AG04449 (cell line): ENCODE measurements at regions not wholly inside any gene's neighbourhood (a gene's known extent, or its start where the extent isn't known, plus 50 kb on each side); places are given as distances from the start of the nearest gene placed in this dataset.

Experiments
- CTCF ChIA-PET: fragments of 350-600 bp; formaldehyde crosslinking; extraction: SDS; loops from one replicate; lab custom pipeline; 2021; ENCODE audit warnings: antibody characterized with exemption; lab: Yijun Ruan, JAX
- POLR2A ChIA-PET: fragments of 400-600, 350-600 bp; formaldehyde crosslinking; extraction: SDS; loops from one replicate; lab custom pipeline; 2020; ENCODE audit warnings: antibody characterized with exemption, inconsistent platforms; lab: Yijun Ruan, JAX
- DNase-seq: peaks from one replicate; pipeline ENCODE4 v3.0.0-alpha.2; 2010; ENCODE audit warnings: low read depth, low spot score
- H3K4me3 ChIP-seq: 2 replicates; pipeline ENCODE4 v1.5.1; 2011; ENCODE audit warnings: low read depth, mild to moderate bottlenecking, control low read depth, low read length
- TF ChIP-seq, protein P1 (sequence below): IDR thresholded peaks from one replicate; pipeline ENCODE4 v1.5.1; 2011; ENCODE audit warnings: mild to moderate bottlenecking, moderate library complexity, low read length, control low read depth, inconsistent platforms; ENCODE audit not compliant: insufficient read depth; ENCODE audit errors: missing control alignments

DNA sequence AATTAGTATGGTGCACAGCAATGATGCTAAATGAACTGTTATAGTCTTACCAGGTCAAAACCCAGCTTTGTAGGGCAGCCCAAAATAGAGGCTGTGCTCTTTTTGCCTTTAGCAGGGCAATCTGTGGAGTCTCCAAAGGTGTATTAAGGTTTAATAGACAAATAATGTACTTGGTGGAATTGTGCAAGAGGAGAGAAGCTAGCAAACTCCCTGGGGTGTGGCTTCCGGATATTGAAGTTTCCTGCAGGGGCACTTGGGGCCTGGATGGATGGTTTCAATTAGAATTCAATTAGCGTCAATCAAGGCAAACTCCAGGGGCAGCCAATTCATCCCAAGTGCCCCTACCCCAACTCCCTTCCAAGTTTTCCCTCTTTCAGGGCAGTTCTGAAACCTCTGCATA lies 285.8 kb downstream of the UTP18 start:
- POLR2A ChIA-PET, result no interaction called here
- H3K4me3 ChIP-seq, result no peak overlapping the region
- TF ChIP-seq, protein P1, sequence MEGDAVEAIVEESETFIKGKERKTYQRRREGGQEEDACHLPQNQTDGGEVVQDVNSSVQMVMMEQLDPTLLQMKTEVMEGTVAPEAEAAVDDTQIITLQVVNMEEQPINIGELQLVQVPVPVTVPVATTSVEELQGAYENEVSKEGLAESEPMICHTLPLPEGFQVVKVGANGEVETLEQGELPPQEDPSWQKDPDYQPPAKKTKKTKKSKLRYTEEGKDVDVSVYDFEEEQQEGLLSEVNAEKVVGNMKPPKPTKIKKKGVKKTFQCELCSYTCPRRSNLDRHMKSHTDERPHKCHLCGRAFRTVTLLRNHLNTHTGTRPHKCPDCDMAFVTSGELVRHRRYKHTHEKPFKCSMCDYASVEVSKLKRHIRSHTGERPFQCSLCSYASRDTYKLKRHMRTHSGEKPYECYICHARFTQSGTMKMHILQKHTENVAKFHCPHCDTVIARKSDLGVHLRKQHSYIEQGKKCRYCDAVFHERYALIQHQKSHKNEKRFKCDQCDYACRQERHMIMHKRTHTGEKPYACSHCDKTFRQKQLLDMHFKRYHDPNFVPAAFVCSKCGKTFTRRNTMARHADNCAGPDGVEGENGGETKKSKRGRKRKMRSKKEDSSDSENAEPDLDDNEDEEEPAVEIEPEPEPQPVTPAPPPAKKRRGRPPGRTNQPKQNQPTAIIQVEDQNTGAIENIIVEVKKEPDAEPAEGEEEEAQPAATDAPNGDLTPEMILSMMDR, result no peak
- CTCF ChIA-PET, result no interaction called here
- DNase-seq, result no peak

DNA sequence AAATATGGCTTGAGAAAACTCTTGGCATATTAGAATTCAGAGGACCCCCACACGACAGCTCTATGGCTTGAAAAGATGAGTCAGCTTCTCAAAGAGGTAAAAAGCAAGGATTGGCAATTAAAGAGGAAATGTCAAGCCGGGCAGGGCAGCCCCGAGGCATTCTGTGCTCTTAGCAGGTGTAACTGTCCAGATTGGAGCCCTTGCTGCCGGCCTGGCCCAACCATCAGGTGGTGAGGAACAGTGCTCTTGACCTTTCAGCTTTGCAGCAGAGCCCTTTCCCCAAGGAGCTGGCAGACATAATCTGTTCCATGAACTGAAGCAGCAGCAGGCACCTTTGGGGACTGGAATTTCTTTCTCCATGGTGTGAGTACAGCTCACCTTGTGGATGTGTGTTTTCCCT lies 287.8 kb downstream of the UTP18 start:
- CTCF ChIA-PET, result no interaction called here
- TF ChIP-seq, protein P1, result no peak
- H3K4me3 ChIP-seq, result no peak overlapping the region
- POLR2A ChIA-PET, result no interaction called here
- no peak for DNase-seq

DNA sequence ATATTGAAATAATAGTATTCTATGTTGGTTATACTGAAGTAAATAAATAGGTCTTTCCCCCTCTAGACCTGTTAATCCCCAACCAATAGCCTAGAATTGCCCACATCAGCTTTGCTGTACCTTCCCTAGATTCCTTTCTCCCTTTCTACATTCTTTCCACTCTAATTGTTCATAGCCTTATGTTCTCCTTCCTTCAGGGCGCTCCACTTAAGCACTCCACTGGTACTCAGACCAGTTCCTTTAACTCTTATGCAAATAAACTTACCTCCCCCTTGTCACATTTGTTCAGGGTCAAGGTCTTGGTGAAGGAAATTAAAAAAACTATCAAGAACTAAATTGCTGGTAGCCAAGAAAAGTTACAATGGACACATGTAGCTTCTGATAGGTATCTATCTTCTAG lies 294.8 kb downstream of the UTP18 start:
- H3K4me3 ChIP-seq, result no peak overlapping the region
- ChIA-PET CTCF (no interaction called here), POLR2A (no interaction called here)
- no peak for DNase-seq
- TF ChIP-seq, protein P1, result no peak

DNA sequence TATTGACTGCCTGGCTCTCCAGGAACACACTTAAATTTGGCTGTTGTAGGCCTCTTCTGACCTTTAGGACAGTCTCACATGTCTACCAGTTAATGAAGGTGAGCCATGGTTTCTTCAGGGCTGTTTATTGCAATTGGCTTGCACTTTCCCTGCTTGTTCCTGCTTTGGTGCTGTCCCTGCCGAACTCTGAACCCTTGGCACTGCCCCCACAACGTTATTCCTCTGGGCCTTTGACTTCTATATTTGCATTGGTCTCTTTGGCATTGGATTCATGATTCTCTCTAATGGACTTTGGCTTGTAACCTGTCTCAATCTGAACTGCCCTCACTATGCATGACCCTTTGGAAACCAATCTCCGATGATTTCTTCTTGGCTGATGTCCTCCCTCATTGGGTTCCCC lies 299.4 kb downstream of the UTP18 start:
- ChIA-PET POLR2A (no interaction called here), CTCF (no interaction called here)
- TF ChIP-seq, protein P1, result no peak
- DNase-seq, result no peak
- H3K4me3 ChIP-seq, result no peak overlapping the region

DNA sequence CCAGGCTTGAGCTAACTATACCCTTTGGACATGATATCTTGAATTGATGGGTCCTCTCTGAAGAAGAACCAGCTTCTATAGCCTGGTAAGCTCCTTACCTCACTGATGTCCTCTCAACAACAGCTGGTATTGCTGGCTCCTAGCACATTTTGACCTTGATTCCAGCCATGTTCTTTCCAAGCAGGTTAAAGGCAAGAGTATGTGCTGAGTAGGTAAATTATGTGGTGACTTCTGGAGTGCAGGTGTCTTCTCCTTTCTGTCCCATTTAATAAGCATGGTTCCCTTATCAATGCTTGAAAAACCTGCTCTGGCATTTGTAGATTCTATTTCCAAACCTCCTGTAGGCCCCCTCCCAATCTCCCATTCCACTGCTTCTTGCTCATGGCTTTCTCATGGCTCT lies 300.1 kb downstream of the UTP18 start:
- TF ChIP-seq, protein P1, result no peak
- POLR2A ChIA-PET, result no interaction called here
- DNase-seq, result no peak
- H3K4me3 ChIP-seq, result no peak overlapping the region
- CTCF ChIA-PET, result no interaction called here

DNA sequence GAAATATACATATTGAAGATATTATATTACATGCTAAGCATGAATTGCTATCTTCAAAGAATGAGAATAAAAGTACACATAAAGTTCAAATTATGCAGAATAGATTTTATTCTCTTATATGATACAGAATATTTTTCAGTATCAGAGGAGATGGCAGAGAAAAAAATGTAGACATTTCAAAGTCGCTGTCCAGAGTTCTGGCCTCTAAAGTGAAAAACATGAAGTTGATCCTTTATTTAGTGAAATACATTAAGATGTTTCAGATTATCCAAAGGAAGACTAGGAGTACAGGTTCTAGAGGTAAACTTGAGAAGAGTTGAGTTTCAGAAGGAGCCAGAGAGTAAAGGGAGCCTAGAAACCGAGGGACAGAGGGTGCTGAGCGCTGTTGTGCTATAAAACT lies 303.6 kb downstream of the UTP18 start:
- POLR2A ChIA-PET, result no interaction called here
- CTCF ChIA-PET, result no interaction called here

More for the DNA sequence above, 303.6 kb downstream of the UTP18 start:
- H3K4me3 ChIP-seq, result no peak overlapping the region
- TF ChIP-seq, protein P1, result no peak
- no peak for DNase-seq
